Fibroblast of peridontal ligament (primary cell): ENCODE measurements at regions not wholly inside any gene's neighbourhood (a gene's known extent, or its start where the extent isn't known, plus 50 kb on each side); places are given as distances from the start of the nearest gene placed in this dataset.

Source experiments
- DNase-seq: peaks from one replicate; pipeline ENCODE4 v3.0.0-alpha.2; 2010; ENCODE audit errors: extremely low read depth

DNA sequence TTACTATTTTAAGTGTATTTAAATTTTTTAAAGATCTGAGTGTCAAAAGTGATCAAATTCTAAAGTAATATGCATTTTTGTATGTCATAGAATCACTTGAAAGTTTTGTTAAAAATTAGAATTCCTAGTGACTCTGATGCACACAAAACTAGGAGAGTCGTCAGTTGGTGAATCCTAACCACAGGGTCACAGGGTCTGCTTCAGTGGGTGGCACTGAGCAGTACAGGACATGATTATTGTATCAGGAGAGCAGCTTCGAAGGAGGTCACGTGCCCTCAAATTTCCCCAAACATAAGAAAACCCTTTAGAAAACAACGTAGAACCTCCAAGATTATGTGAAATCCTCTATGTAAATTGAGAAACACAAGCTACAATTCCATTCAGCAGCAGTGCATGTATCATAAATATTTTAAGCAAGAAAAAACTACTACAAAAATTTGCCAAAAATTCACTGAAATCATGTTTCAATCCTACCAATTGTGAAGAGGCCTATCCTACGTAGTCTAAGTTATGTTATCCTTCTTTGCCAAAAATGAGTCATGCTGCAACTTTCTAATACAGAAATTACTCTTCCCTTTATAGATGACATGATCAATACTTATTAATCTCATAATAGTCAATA is 323.6 kb downstream of the AASDHPPT start:
- DNase-seq, result peak; percentile 85

DNA sequence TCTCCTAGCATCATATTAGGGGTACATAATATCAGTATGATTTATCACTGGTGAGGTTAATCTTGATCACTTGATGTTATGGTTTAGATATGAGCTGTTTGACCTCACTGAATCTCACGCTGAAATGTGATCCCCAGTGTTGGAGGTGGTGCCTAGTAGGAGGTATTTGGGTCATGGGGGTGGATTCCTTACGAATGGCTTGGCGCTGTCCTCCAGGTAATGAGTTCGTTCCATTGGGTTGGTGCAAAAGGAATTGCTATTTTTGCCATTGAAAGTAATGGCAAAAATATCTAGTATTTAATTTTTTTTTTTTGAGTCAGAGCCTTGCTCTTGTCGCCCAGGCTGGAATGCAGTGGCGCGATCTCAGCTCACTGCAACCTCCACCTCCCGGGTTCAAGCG is 326.3 kb downstream of the AASDHPPT start:
- DNase-seq, result no peak

- peak; percentile 62 for DNase-seq
Measured at GRCh38 chr11:106409222-106409621, 331.8 kb downstream of the AASDHPPT start.

DNA sequence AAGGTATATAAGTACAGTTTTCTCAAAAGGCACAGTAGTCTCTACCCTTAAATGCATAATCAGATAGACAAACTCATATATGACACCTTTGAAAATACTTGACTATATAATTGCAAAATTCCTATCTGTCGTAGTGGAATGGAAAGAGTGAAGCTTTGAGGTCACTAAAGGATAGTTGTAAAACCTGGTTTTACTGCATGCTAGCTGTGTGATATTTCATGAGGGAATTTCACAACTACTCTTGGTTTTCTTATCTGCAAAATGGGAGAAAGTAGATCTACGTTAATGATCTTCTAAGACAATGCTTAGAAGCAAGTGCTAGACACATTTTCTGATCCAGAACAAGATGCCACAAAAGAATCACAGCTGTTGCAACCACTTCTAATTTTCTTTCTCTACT is 332.2 kb downstream of the AASDHPPT start:
- DNase-seq, result no peak

- no peak for DNase-seq
Measured at GRCh38 chr11:106410902-106411301, 333.4 kb downstream of the AASDHPPT start.

- DNase-seq, result no peak
Measured at GRCh38 chr11:106413222-106413621, 335.8 kb downstream of the AASDHPPT start.

- DNase-seq, result no peak
Measured at GRCh38 chr11:106415510-106415909, 338.0 kb downstream of the AASDHPPT start.

DNA sequence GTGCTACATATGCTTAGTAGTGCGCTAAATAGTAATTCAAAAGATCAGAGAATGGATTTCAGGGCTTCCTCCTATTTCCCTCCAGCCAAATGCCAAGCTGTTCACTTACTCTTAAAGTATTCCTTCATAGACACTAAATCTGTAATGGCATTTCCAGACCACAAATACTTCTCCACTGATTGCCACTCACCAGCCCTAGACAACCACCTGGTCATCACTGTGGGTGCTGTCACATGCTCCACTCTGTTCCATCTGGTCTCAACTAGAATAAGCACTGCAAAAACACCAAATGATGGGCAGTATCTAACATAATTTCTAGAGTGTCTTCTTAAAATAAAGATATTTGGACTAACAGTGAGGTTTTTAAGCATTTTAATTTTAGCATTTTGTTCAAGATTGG is 341.3 kb downstream of the AASDHPPT start:
- DNase-seq, result no peak

DNA sequence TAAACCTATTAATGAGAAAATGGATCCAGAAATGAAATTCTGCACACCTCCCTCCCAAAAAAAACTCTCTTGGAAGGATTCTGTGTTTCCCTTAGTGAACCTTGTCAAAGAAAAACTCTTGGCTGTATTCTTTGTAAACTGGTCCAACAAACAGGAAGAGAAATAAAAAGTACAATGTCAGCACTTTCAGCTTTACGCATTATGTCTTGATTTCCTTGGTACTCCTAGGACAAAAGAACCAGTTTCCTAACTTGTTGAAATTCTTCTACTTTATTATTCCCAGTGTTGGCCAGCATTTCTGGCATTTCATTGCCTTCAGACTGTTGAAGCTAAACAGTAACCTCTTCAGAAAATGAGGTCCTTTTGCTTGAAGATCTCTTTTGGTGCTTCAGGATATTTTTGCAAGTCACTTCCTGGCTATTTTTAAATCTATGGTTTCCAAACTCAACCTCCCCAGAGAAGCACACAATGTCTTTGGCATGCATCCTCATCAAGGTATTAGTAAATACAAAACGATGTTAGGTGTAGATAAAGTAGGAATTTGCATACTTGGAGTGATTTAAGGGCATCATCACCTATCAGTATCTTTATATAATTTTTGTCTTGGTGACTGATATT is 342.7 kb downstream of the AASDHPPT start:
- DNase-seq, result no peak

- no peak for DNase-seq
Measured at GRCh38 chr11:106420686-106421085, 343.2 kb downstream of the AASDHPPT start.

DNA sequence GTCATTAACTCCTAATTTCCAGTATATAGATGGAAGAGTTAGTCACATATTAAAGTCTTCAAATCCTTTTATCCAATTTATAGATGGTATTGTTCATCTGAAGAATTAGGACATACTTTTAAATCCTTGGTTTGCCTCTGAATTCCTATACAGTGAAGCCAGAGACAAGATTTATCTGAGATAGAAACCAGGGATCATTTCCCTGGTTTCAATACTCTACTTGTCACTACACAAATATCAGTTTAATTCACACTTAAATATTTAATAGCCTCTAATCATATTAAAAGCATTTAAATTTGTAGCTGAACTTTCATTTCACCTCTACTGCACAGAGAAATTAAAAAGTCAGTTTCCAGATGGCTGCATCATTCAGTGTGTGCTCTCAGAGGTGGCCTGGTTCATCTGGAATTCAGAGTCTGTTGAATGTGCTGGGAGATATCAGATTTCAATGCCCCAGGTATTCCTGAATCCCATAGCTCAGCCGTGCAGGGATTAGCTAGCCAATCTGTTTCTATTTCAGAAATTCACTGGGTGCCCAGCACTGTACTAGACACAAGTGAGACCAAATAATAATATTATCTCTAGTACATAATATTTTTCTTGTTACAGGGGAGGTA is 344.3 kb downstream of the AASDHPPT start:
- no peak for DNase-seq

DNA sequence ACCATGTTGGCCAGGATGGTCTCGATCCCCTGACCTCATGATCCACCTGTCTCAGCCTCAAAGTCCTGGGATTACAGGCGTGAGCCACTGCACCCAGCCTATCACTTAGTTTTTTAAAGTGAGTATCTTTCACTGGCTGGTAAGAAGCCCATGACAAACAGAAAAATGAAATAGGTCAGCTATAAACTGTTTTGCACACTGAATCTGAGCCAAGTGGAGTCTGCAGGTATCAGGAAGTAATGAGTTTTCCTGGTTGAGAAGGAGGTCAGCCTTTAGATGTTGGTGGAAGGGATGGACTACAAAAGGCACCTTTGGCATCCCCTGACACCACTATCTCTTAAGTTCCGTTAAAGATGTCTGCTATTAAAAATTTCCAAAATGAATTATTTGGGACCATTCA is 345.1 kb downstream of the AASDHPPT start:
- no peak for DNase-seq

DNA sequence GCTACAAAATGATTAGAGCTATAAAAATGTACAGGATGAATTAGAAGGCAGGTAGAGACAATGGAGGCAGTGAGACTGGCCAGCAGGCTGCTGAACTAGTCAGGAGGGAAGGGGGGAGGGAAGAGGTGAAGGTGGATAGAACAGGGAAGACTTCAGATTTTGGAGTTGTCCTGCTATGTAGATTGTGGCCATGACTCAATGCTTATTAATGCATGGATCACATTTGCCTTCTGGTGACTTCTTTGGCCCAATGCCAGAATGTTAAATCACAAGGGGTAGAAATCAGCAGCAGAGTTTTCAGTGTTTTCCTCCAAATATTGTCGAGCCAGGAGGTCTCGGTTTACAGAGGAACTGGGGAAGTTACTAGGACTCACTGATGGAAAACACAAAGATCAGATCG is 346.6 kb downstream of the AASDHPPT start:
- peak; percentile 78 for DNase-seq

- DNase-seq, result no peak
Measured at GRCh38 chr11:106425819-106426218, 348.4 kb downstream of the AASDHPPT start.

GRCh38 chr11:106426696-106427095 is 349.2 kb downstream of the AASDHPPT start:
- no peak for DNase-seq

DNA sequence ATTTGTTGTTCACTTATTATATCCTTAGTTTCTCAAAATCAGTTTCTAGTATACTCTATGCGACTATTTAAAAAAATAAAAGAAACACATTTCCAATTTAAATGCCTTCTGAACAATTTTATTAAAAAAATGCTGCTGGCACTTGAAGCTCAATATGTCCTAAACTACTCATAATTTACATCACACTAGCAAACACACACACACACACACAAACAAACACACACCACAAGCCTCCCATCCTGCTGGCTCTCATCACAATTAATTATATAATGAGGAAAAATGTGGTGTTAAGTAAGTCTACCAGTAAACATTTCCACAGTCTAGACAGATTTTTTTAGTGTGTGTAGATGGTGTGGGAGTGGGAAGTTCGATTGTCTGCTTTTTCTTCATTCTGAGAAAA is 350.3 kb downstream of the AASDHPPT start:
- no peak for DNase-seq

GRCh38 chr11:106442032-106442431 is 364.6 kb downstream of the AASDHPPT start:
- peak; percentile 20 for DNase-seq

- no peak for DNase-seq
Measured at GRCh38 chr11:106446302-106446701, 368.8 kb downstream of the AASDHPPT start.

DNA sequence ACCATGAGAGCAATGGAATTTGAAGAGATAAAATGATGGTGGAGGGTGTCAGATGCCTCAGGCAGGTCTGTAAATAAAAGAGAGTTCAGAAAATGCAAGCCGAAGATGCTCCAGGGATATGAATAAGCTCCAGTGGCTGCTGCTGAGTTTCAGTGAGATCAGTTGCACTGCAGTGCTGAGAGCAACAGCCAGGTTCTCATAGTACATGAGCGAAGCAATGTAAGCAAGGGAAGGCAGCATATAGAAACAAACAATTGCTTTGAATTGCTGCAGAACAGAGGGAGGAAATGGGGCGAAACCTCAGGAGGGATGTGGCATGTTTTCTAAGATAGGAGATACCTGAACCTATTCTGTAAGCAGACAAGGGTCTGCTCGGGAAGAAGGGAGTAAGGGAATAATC is 369.5 kb downstream of the AASDHPPT start:
- DNase-seq, result no peak

- no peak for DNase-seq
Measured at GRCh38 chr11:106447631-106448191, 370.2 kb downstream of the AASDHPPT start.

DNA sequence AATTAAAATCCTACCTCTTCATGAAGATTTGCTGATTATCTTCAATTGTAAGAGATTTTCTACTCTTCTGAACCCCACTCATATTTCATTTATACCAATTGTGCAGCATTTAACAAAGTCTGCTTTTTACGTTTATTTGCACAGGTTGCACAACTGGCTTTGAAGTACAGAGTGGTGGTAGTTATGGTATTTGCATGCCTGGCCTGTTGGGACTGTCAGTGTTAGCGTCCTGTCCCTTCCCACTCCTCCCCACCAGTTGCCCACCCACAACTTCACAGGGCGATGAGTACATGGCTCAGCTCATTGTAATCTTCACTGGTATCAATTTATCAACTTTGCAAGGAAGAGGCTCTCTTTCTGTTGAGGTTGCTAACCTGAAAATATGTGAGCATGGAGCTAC is 372.3 kb downstream of the AASDHPPT start:
- no peak for DNase-seq

- DNase-seq, result no peak
Measured at GRCh38 chr11:106451228-106451922, 373.9 kb downstream of the AASDHPPT start.

DNA sequence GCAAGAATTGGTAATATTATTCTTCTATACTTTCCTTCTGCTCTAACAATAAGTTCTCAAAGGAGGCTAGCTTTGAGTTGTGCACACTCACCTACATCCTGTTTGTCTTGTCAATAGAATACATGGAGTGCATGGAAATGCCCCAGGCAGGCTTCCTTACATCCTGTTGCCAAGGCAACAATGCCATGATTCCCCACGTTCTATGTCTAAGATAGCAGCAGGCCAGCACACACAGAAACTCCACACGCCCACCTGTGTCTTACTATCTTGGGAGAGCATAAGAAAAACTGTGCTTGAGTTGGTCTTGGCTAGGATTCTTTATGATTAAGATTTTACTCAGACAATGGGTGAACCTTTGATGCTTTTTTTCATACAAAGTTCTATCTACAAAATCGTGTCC is 379.2 kb downstream of the AASDHPPT start:
- DNase-seq, result no peak
